ENCODE measurements at regions not wholly inside any gene's neighbourhood (a gene's known extent, or its start where the extent isn't known, plus 50 kb on each side); places are given as distances from the start of the nearest gene placed in this dataset.

DNA sequence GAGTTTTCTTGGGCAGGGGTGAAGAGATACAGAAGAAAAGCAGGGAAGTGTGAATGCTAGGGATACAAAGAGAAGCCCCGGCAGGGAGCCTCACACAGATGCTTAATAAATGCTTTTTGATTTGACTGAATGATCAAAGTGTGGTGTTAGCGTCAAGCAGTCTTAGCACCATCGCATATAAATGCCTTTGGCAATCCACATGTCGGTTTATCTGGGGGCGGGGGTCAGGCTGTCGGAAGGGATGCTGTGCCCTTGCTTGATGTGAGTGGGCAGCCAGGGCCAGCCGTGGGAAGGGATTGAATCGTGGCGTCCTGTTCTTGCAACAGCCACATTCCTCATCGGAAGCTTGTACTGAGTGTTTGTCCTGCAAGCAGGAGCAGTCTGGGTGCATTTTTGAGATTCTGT is 173.1 kb downstream of the LACC1 start:
- no peak for TF ChIP-seq POLR2AphosphoS5 (IDR thresholded peaks at IDR 0.05; ENCODE audit: low read depth, low read length)
- no peak for TF ChIP-seq SIN3A (IDR thresholded peaks at IDR 0.05; ENCODE audit: borderline replicate concordance, insufficient read depth, low read length)
- no peak for TF ChIP-seq REST (IDR thresholded peaks at IDR 0.05; ENCODE audit: insufficient read depth in 1 of 2, low read depth in 2 of 2, low read length in 2 of 2)
- no peak for TF ChIP-seq TAF1 (IDR thresholded peaks at IDR 0.05; ENCODE audit: borderline replicate concordance, insufficient read depth, low read length)
- TF ChIP-seq FOXP2 (optimal IDR thresholded peaks at IDR 0.05; ENCODE audit: borderline replicate concordance, extremely low read depth, extremely low read length, insufficient read depth), result no peak

All from PFSK-1 (cell line).